HG03342 (cell line): ENCODE measurements at regions not wholly inside any gene's neighbourhood (a gene's known extent, or its start where the extent isn't known, plus 50 kb on each side); places are given as distances from the start of the nearest gene placed in this dataset.
"Not testable (repeated sequence)": the region's sequence is repeated elsewhere in the genome, so short reads cannot be mapped to it uniquely, and the experiment has no call there.

ENCODE experiments used
- ATAC-seq: cut with Tn5 transposase; IDR thresholded peaks from one replicate; pipeline ENCODE4 v1.9.1; 2021; ENCODE audit warnings: mild to moderate bottlenecking, moderate library complexity; ENCODE audit not compliant: unreplicated experiment

DNA sequence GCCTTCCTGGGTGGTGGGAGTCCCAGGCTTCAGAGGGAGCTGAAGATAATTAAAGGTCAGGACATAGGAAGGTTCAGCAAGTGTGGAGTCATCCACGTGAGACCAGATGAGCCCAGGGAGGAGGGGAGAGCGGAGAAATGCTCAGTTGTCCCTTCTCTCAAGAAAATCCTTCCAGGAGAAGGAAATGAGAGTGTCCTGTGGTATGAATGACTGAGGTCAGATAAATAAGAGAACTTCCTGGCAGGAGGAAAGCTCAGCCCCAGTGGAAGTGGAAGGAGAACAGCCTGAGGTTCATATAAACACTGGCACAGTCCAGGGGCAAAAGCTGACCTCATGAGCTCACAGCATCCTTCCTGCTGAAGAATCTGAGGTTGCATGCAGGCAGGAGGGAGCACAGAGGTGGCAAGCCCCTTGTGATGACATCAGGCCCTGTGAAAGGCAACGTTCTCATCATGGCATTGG is 97.6 kb downstream of the NAV1 start:
- no peak for ATAC-seq

DNA sequence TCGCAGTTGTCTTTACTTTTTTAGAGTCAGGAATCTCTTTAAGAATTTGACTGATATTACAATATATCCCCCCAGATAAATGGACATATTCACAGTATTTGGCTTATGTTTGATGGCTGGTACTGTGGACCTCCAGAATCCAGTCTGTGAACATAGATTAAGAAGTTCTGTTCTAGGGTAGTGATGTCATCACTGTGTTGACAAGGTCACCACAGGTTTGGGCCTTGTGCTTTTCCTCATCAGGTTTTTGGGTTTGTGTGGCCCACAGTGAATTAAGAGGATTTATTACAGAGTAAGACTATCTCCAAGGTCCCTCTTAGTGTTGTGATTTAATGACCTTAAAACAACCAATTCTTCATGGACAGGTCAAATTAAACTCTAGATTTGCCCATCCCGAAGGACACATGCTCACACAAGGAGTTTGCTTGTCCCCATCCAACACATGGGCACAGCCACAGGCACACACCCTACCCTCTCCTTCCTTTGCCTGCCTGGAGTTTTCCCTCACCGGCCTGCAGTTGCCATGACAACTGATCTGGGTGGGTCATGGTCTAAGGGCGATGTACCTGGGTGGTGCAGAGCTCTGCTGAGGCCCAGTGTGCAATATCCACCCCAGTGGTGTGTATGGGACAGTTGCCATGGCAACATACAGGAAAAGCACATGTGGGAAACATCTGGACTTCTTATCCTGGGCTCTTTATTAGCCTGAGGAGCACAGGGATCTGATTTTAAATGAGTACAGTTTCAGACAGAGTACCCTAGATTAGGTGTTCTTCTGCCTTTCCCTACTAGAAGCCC is 98.6 kb downstream of the NAV1 start:
- ATAC-seq, result no peak

DNA sequence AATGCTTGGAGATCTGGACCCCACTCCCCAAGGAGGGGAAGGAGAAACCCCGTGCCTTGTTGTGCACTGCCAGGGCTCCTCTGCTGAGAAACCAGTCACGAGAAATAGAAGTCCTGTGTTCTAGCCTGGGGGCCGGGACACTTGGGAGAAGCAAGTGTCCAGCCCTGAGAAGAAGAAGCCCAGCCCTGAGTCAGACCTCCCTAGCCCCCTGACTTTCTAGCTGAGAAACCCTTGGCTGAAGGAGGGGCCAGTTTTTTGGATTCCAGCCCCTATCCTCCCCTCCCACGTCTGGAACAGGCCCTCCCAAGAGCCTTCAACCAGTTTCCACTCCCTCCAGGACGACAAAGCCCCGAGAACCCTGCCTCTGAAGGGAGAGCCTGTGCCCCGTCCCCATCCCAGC is 100.5 kb downstream of the NAV1 start:
- no peak for ATAC-seq

DNA sequence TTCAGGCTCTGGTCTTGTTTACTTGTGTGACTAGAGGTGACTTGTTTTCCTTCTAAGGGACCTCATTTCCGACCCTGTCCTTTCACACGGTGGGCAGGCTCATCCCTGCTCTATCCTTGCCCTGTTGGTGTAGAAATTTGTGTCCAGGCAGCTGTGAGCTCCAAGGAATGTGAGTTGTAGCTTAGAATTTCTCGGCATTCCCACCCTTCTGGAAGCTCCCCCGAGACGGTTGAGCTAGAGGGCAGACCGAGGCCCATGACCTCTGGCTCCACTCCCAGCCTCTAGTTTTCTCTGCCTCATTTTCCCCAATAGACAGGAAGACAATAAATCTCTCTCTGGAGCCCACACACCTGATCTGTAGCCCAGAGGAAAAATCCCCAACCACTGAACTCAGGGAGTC is 100.9 kb downstream of the NAV1 start:
- no peak for ATAC-seq

DNA sequence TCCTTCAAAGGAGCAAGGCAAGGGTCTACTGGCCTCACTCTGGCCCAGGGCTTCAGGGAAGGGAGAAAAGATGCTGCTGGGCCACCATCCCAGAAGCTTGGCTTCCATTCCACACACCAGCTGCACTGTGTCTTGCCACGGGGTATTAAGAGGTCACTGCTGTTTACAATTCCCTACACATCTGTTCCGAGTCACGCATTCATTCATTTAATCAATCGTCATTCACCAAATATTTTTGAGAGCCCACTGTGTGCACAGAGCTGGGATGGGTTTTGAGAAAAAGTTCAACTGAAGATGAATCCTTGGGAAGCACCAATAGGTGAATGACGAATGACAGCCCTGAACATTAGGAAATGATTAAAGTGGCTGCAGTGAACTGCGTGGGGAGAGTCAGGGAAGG is 101.7 kb downstream of the NAV1 start:
- ATAC-seq, result no peak

DNA sequence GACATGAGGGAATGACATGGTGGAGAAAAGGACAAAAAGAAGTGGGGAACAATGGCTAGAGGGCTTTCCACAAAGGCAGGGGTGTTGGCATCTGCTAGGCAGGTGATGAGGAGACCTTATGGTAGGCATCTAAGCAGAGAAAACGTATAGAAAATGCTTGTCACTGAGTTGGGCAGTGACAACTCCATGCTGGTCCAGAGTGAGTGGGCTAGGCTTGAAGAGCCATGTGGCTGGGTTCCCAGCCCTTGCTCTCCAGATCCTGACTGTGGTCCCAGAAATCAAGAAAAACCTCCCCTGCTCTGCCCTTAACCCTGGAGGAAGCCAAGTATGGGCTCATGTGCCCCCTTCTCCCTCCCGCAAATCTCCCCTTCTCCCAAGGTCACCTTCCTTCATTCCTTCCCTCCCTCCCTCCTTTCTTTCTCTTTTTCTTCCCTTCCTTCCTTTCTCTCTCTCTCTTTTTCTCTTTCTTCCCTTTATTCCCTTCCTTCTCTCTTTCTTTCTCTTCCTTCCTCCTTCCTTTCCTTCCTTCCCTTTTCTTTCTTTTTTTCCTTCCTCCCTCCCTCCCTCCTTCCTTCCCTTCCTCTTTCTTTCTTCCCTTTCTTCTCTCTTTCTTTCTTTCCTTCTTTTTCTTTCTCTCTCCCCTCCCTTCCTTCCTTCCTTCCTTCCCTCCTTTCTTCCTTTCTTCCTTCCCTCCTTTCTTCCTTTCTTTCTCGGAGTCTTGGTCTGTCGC is 102.8 kb downstream of the NAV1 start:
- ATAC-seq, result no peak

DNA sequence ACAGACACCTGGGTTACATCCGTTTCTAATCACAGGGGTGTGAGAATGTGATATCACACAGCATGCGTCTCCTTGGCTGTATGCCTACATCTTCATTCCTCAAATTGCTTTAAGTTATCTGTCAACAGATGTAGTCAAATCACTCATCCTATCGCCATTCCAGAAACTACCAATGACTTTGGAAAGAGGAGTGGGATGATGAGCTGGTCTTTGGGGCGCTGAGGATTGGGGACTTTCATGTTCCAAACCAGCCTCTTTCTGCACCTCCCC is 104.8 kb downstream of the NAV1 start:
- ATAC-seq, result no peak

DNA sequence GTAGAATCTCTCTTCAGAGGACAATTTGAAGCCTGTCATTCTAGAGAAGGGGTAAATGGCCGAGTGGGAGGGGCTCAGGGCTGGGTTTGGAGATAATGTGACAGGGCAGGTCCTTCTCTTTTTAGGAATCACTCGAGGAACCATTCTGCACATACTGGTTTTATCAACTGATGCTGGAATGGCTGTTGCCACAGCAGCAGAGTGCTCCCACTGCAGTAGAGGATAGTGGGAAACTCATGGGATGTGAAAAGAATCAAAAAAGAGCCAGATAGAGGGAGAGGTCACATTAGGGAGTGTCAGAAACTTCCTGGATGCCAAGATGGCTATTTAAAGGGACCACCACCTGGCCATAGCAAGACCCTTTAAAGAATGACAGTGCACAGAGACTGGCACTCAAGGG is 105.3 kb downstream of the NAV1 start:
- ATAC-seq, result no peak

DNA sequence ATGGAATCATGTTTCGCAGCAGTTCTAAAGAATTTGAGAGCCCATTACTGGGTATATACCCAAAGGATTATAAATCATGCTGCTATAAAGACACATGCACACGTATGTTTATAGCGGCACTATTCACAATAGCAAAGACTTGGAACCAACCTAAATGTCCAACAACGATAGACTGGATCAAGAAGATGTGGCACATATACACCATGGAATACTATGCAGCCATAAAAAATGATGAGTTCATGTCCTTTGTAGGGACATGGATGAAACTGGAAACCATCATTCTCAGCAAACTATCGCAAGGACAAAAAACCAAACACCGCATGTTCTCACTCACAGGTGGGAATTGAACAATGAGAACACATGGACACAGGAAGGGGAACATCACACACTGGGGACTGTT is 106.1 kb downstream of the NAV1 start:
- ATAC-seq, result not testable (repeated sequence)

DNA sequence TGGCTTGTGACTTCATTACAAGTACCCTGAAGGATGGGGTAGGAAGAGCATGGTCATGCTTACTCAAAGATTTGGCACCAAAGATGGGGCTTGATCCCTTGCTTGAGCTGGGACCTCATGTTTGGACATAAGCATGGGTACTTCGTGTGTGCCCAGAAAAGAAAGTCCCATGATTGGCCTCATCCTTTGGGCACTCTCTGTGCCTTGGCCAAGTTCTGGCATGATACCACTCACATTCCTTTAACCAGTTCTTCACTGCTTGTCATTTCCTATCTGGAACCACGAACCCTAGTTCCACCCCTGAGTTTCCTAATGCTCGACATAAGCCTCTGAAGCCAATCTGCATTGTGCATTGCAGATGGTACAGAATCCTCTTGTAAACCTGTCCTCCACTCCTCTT is 107.0 kb downstream of the NAV1 start:
- ATAC-seq, result no peak

DNA sequence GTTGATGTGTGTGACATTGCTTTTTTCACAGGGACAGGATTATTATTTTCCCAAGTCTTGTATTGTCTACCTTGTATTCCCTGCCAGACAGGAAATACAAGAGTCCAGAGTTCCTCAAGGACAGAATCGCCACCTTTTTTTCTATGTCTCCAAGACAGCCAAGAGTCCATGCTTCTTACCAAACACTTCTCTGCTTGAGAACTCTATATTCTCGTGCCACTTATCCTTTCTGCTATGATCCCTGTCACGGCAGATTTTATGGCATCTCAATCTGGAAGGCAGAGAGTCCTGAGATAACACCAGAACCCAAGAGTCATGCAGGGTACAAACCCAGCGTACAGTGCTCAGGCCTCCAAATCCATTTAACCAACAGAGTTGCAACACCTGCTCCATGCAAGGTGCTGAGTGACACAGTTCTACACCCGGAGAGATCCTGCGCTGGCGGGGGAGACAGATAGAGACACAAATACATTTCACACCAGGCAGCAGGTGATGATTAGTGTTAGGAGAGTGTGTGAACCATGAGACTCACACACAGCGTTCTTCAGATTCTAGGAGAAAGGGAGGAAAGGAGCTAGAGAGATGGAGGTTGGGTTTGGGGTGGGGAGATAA is 107.6 kb downstream of the NAV1 start:
- no peak for ATAC-seq

DNA sequence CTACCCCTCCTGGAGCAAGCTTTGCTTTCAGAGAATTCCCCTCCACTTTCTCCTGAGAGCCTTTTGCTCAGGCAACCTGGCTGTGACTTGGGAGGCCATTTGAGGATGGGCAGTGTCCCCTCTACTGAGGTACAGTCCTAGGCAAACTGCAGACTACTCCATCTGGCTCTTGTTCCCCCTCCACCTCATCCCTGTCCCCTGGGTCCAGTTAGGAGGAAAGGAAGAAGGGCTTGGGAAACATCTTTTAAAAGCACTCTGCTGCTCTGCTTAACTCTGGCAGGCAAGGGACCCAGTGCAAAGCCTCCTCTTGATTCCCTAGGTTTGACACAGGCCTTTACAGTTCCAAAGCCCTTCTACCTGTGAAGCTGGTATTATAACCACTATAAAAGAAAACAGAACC is 108.2 kb downstream of the NAV1 start:
- no peak for ATAC-seq

DNA sequence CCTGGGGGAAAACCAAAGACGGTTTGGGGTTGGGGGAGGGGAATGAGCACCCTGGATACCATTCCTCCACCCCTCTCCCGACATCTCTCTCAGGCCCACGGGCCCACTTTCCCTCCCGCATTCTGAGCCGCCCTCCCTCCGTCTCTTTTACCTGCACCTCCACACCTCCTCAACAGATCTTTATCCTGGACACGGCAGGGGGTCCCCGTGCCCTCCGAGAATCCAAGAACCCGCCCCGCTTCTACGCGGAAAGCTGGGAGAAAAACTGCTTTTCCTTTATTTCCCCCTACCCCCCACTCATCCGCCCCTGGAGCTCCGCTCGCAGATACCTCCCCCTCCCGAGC is 108.8 kb downstream of the NAV1 start:
- ATAC-seq, result no peak

DNA sequence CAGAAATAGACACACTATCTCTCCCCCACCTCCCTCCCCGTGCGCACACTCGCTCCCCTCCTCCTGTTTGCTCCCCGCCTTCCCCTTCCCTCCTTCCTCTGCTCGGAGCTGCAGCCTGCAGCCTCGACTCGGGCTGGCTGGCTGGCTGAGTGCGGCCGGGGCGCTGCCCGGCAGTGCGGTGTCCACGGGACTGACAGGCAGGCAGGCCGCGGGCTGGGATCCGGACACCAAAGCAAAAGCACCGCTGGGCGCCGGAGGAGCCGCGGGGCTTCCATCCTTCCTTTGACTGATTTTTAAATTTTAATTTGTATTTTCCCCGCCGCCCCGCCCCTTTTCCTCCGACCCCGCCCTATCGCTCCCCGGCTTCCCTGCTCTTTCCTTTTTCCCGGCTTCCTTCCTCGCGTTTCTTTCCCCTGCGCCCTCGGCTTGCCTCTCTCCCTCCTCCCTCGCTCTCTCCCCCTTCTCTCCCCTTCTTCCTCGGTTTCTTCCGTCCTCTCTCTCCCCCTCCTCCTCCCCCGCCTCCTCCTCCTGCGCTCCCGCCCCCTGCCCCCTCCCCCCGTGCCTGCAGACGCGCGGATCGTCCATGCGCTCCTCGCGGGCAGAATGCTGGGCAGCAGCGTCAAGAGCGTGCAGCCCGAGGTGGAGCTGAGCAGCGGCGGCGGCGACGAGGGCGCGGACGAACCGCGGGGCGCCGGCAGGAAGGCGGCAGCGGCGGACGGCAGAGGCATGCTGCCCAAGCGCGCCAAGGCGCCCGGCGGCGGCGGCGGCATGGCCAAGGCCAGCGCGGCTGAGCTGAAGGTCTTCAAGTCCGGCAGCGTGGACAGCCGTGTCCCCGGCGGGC is 109.4 kb downstream of the NAV1 start:
- ATAC-seq, result no peak

DNA sequence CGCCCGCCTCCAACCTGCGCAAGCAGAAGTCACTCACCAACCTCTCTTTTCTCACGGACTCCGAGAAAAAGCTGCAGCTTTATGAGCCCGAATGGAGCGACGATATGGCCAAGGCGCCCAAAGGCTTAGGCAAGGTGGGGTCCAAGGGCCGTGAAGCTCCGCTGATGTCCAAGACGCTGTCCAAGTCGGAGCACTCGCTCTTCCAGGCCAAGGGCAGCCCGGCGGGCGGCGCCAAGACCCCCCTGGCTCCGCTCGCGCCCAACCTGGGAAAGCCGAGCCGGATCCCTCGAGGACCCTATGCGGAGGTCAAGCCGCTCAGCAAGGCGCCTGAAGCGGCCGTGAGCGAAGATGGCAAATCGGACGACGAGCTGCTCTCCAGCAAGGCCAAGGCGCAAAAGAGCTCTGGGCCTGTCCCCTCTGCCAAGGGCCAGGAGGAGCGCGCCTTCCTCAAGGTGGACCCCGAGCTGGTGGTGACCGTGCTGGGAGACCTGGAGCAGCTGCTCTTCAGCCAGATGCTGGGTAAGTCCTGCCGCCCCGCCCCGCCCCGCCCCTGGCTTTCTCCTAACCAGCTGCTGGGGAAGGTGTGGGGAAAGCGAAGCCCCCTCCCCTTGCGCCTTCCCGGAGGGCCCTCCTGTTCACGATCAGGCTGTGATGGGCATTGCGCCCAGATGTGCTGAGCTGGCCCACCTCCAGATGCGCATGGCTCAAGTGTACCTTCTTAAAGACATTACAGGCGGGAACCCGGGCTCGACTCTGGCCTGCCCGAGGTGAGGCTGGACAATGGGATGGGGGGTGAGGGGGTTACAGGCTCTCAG is 110.2 kb downstream of the NAV1 start:
- no peak for ATAC-seq

DNA sequence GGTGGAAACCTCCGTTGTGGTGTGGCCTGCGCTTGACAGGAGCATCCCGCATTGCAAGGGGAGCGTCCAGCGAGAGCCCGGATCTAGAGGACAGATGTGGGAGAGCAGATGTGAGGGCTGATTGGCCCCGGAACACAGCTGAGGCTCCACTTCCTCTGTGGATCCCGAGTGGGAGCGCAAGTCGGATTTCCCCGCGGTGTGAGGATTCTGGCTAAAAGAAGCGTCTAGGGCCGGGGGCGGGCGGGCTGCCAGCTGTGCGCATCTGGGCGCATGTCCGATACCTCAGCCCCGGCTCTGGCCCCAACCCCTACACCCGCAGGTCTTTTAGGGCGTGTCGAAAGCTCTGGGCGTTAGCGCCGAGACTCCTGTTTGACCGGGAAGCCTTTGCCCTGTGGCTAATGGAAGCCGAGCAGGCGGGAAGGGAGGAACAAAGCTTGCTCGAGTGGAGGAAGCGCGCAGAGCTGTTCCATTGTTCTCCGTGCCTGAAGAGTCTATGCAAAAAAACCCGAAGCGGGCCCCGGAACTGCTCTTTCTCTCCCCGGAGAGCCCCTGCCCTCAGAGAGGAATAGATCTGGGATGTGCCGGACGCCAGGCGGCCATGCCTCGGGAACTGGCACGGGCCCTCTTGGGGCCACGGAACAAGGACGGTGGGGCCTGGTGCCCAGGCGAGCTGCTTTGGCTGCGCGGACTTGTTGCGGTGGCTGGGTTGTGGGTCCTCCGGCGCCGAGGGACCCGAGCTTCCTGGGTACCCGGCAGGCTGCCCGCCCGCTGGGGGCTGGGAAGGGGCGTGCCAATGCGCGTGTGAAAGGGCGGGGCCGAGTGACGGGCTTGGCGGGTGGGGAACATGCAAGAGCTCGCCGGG is 111.1 kb downstream of the NAV1 start:
- ATAC-seq, result no peak

DNA sequence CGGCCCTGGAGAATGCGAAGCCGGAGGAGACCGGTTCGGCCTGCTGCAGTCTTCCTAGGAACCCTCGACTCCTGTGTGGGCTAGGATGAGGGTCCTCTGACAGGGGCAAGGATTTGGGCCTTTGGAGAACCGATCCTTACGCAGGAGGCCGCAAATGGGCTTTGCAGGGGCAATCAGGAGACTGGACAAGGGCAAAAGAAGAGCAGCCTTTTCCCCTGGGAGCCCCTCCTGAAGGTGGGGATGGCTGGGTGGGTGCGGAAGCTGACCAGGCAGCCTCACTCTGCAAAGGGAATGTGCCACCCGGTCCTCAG is 111.7 kb downstream of the NAV1 start:
- ATAC-seq, result no peak

DNA sequence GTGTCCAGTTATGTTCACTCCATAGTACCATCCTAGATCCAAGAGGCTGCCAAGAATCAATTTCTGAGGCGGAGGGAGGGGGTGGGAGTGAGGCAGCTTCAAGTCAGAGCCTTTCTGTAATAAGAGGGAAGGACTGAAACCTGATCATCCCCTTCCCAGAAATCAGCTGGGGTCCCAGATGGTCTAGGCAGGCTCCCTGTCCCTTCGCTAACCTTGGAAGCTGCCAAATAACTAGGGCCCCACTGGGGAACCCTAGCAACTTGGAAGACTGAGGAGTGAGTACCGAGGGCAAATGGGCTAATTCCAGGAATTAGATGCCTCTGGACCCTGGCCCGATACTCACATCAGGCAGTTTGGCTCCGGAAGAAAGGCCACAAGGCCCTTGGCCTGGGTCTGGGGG is 113.3 kb downstream of the NAV1 start:
- no peak for ATAC-seq

DNA sequence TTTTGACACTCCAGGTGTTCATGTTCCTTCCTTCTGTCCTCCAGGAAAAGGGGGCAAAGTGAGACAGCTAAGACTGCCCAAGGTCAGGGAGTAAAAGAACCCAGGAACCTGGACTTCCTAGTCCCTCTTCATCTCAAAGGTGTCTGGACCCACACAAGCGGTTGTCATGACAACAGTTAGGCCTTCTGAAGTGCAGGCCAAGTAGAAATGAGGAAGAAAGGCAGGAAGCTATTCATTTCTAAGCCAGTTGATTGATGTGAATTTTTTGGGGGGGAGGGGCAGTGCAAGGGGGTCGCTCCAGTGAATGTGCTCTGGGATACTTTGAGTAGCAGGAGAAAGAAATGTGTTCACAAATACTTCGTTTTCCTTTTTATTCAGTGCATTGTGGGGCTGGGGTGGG is 114.3 kb downstream of the NAV1 start:
- no peak for ATAC-seq

DNA sequence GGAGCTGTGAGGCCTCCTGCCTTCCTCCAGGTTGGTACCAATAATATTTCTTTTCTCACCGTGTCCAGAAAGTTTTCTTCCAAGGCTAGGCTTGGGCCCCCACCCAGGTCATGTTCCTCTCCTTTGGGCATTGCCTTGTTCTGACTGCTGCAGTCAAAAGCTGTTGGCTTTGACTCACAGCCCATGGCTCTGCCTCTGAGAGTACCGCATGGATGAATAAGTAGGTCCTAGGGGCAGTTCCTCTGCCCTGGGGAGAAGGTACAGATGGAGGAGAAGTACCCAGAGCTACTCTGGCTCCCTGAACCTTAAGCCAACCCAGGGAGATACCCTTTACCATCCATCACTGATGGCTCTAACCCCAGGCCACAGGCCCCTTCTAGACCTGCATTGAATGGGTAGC is 115.0 kb downstream of the NAV1 start:
- ATAC-seq, result no peak
